ENCODE measurements at regions not wholly inside any gene's neighbourhood (a gene's known extent, or its start where the extent isn't known, plus 50 kb on each side); places are given as distances from the start of the nearest gene placed in this dataset.

- H3K27ac ChIP-seq, result no peak overlapping the region
- no peak for DNase-seq (ENCODE audit: low spot score)
- H3K9me3 ChIP-seq, result no peaks in the 10 kb centered on the region
- 84% methylated on average over 5 of the region's 5 CpGs for WGBS
- no peaks in the 10 kb centered on the region for H3K27me3 ChIP-seq (replicated peaks; ENCODE audit: insufficient read depth)
- TF ChIP-seq POLR2AphosphoS5 (IDR thresholded peaks at IDR 0.05) (no peak), POLR2A (IDR thresholded peaks at IDR 0.05) (no peak), CTCF (IDR thresholded peaks at IDR 0.05) (no peak)
- H3K4me1 ChIP-seq (replicated peaks), result no peaks in the 10 kb centered on the region
- no peak overlapping the region for H3K4me3 ChIP-seq
- H3K36me3 ChIP-seq, result no peaks in the 10 kb centered on the region
- intact Hi-C loops (cut with DNase I), result no loop called here
Measured at GRCh38 chr5:152221721-152222629, 183.1 kb downstream of the NMUR2 start.

GRCh38 chr5:152218694-152219093, 186.4 kb downstream of the NMUR2 start:
- Histone ChIP-seq H3K4me3 (no peak overlapping the region), H3K9me3 (no peaks in the 10 kb centered on the region), H3K36me3 (no peaks in the 10 kb centered on the region), H3K4me1 (replicated peaks) (no peaks in the 10 kb centered on the region), H3K27me3 (replicated peaks; ENCODE audit: insufficient read depth) (no peaks in the 10 kb centered on the region), H3K27ac (peak overlapping the region; percentile 39 to 47)
- TF ChIP-seq POLR2A (IDR thresholded peaks at IDR 0.05), result no peak
- peak; percentile 75 for TF ChIP-seq POLR2AphosphoS5 (IDR thresholded peaks at IDR 0.05)
- DNase-seq (ENCODE audit: low spot score), result peak; percentile 36
- intact Hi-C loops (cut with DNase I), result no loop called here
- 55% methylated on average over 3 of the region's 3 CpGs for WGBS

- TF ChIP-seq POLR2A (IDR thresholded peaks at IDR 0.05), result no peak
- no peak for TF ChIP-seq CTCF (IDR thresholded peaks at IDR 0.05)
- TF ChIP-seq POLR2AphosphoS5 (IDR thresholded peaks at IDR 0.05), result no peak
- 38% methylated on average over 1 of the region's 1 CpG for WGBS
- Histone ChIP-seq H3K4me3 (no peak overlapping the region), H3K4me1 (replicated peaks) (no peaks in the 10 kb centered on the region), H3K27me3 (replicated peaks; ENCODE audit: insufficient read depth) (no peaks in the 10 kb centered on the region), H3K27ac (no peak overlapping the region), H3K36me3 (no peaks in the 10 kb centered on the region), H3K9me3 (no peaks in the 10 kb centered on the region)
- DNase-seq (ENCODE audit: low spot score), result no peak
- intact Hi-C loops (cut with DNase I), result no loop called here
Measured at GRCh38 chr5:152205804-152206203, 199.3 kb downstream of the NMUR2 start.

- Histone ChIP-seq H3K27me3 (replicated peaks; ENCODE audit: insufficient read depth) (no peaks in the 10 kb centered on the region), H3K9me3 (no peaks in the 10 kb centered on the region), H3K4me1 (replicated peaks) (no peaks in the 10 kb centered on the region), H3K27ac (no peak overlapping the region), H3K36me3 (no peaks in the 10 kb centered on the region), H3K4me3 (no peak overlapping the region)
- no peak for DNase-seq (ENCODE audit: low spot score)
- intact Hi-C loops (cut with DNase I), result no loop called here
- 85% methylated on average over 1 of the region's 1 CpG for WGBS
- no peak for TF ChIP-seq POLR2A (IDR thresholded peaks at IDR 0.05)
- no peak for TF ChIP-seq CTCF (IDR thresholded peaks at IDR 0.05)
- TF ChIP-seq POLR2AphosphoS5 (IDR thresholded peaks at IDR 0.05), result no peak
Measured at GRCh38 chr5:152202321-152202720, 202.8 kb downstream of the NMUR2 start.

- no peaks in the 10 kb centered on the region for H3K27me3 ChIP-seq (replicated peaks; ENCODE audit: insufficient read depth)
- H3K9me3 ChIP-seq, result no peaks in the 10 kb centered on the region
- intact Hi-C loops (cut with DNase I), result no loop called here
- no peaks in the 10 kb centered on the region for H3K36me3 ChIP-seq
- DNase-seq (ENCODE audit: low spot score), result no peak
- H3K27ac ChIP-seq, result no peak overlapping the region
- TF ChIP-seq POLR2A (IDR thresholded peaks at IDR 0.05) (no peak), POLR2AphosphoS5 (IDR thresholded peaks at IDR 0.05) (no peak), CTCF (IDR thresholded peaks at IDR 0.05) (no peak)
- H3K4me1 ChIP-seq (replicated peaks), result no peaks in the 10 kb centered on the region
- no peak overlapping the region for H3K4me3 ChIP-seq
Measured at GRCh38 chr5:152193391-152194107, 211.5 kb downstream of the NMUR2 start.
